ENCODE measurements at regions not wholly inside any gene's neighbourhood (a gene's known extent, or its start where the extent isn't known, plus 50 kb on each side); places are given as distances from the start of the nearest gene placed in this dataset.

DNA sequence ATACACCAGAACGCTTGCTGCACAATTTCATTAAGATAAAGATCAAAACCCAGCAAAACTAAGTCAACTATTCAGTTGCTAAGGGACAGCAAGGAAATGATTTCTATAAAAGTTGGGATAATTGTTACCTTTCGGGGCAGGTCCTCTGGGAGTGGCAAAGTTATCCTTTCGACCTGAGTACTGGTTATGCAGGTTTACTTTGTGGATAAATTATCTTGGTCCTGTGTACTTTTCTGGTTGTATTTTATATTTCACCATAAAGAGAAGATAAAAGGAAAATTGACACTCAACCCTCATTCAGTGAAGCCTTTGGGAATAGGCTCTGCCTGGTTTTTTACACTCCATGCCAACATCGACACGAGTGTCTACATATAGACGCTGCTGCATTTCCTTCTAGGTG, 146.5 kb downstream of the SYK start:
- DNase-seq (ENCODE audit: low read depth), result no peak

DNA sequence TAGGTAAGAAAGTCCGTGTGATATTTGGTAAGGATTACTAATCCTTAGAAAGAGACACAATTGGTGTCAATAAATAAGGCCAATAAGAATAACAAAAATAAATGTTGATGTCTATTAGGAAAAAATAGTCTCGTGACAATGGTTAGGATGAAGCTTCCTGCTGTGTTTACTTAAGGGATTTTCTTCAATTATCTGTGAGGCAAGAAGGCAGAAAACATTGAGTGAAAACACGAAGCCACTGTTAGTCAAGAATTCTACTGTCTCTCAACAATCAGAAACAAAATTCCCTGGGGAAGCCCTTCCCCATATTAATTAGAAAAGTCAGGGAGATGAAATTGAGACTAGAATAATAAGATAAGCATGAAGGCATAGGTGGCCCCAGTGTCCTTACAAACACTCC, 149.0 kb downstream of the SYK start:
- no peak for DNase-seq (ENCODE audit: low read depth)

GRCh38 chr9:90953200-90953599, 151.6 kb downstream of the SYK start:
- DNase-seq (ENCODE audit: low read depth), result no peak

DNA sequence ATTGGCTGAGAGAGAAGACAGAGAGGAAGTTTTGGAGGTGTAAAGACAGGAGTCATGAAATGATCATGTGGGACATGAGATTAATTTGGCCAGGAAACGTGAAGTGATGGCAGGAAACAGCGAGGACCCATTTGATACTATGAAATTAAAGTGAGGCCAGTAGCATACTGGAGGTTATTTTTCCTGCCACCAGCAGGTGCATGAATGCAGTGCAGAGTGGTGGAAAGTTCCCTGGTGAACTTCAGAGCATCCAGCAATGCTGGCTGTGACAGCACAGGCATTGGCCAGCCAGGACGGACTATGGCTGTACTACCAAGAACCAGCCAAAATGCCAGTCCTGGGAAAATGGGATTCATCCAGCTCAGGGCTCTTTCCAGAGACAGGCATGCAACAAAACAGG, 152.2 kb downstream of the SYK start:
- DNase-seq (ENCODE audit: low read depth), result no peak

DNA sequence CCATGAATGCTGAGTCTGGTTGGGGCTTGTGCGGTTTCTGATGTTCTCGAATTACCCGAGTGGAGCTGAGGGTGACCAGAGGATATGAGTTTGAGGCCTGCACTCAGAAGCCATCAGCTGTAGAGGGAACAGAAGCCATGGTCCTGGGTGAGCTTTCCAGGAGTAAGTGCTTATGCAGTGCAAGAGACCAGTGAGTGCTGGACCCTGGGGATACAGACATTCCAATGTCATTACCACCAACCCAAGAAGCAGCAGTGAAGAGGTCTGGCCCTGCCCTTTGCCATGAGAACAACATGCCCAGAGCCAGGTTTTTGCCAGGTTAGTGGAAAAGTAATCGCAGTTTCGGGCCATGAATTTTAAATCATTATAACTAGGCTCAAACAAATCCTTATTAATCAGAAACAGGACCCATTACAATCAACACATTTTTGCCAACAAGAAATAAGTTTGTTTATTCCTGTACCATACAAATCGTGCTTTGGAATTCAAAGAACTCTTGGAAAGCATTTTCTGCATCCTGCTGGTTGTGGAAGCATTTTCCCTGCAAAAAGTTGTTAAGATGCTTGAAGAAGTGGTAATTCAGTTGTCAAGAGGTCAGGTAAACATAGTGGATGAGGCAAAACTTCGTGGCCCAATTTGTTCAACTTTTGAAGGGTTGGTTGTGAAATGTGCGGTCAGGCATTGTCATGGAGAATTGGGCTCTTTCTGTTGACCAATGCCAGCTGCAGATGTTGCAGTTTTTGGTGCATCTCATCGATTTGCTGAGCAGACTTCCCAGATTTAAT, 154.6 kb downstream of the SYK start:
- peak; percentile 50 for DNase-seq (ENCODE audit: low read depth)

DNA sequence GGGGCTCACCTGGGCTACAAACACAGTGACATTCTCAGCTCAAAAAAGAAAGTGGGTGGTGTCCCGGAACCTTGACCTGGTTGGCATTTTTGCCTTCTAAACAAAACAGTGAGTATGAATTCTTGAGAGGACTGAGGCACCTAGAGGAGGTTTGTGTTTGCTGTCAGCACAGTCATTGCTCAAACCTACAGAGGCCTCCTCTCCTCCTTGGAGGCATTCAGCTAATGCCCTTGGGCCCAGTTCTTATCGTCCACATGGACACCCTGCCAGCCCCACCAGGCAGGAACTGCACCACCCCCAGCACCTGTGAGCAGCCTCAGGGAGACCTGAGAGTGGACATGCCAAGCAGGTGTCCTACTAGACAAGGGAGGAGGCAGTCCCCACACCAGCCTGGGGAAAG, 156.7 kb downstream of the SYK start:
- DNase-seq (ENCODE audit: low read depth), result no peak

DNA sequence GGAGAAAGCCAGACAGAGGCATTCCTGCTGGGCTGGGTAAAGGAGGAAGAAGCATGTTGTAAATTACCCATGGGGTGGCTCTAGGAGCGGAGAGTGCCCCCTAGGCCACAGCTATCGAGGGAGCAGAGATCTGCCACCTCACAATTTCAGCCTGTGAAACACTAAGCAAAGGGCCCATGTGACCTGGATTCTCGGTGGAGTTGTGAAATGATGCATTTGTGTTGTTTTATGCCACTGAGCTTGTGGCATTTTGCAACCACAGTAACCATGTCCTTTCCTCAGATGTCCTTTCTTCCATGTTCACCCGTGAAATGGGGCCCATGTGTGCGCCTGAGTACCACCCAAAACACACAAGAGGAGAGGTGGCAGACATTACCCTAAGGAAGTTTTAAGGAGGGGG, 159.3 kb downstream of the SYK start:
- no peak for DNase-seq (ENCODE audit: low read depth)

- DNase-seq (ENCODE audit: low read depth), result no peak
Measured at GRCh38 chr9:90961375-90961774, 159.8 kb downstream of the SYK start.

DNA sequence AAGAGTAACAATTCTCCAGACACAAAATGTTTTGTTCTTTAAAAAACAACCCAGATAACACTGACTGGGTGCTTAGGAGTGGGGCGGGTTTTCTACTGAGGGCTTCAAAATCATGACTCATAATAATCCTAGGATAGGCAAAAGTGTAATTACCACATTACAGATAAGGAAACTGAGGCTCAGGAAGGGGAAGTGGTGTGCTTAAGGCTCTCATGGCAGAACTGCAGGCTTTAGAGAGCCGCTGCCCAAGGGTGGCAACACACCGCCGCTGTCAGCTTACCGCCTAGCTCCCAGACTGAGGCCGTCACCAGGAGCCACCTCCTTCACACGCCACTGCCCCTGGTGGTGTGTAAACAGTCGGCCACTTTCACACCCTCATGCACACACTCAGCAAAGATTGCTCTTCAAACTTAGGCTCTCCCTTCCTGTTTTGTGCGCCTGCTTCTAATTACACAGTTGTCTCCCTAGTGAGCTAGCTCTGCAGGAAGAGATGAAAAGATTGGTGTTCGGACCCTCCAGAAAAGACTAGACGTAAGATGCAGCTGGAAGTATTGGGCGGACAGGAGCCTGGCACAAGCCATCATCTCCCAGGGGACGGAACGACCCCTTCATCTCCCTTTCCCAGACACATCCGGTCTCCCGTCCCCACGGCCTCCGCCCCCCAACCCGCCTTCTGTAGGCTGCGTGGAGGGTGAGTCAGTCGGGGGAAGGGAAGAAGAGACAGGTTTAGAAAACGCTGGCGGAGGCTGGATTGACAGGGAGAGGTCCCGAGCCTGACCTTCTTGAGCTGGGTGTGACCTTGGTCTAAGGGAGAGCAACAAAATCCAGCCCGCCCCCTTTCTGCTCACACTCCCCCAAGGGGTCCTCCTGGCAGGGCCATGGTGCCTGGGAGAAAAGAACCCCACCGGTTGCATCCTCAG, 162.7 kb downstream of the SYK start:
- DNase-seq (ENCODE audit: low read depth), result no peak

DNA sequence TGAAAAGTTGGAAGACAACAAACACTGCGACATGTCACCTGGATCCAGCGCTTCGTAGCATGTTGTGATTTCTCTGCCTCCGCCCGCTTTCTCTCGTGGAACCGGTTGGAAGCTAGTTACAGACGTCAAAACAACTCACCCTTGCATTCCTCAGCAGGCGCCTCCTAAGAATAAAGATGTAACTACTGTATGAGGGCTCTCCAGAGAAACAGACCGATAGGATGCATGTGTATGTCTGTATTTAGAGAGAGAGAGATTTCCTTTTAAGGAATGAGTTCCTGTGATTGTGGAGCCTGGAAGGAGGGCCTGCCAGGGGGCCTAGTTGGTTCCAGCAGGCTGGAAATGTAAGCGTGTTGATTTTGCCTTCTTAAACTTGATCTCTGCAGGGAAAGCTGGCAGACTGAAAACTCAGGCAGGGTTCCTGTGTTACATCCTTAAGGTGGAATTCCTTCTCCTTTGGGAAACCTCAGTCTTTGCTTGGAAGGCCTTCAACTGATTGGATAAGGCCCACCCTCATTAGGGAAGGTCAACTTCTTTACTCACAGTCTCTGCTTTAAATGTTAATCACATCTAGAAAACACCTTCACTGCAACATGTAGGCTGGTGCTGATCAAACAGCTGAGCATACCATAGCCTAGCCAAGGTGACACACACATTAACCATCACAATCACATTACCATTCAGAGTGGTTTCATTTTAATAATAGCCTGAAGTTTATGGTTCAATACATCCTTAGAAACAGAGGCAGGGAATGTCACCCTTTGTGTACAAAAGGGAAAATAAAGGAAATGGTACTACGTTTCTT, 163.8 kb downstream of the SYK start:
- DNase-seq (ENCODE audit: low read depth), result no peak

DNA sequence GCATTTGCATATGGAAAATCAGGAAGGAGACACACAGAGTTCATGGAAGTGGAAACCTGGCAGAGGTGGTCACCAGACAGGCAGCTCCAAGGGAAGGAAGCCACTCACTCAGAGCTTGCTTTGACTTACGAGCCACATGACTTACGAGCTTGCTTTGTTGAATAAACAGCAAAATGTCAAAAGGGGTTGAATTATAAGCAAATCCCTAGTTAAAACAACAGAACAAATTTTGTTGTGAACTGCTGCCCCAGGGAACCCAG, 164.3 kb downstream of the SYK start:
- DNase-seq (ENCODE audit: low read depth), result no peak

DNA sequence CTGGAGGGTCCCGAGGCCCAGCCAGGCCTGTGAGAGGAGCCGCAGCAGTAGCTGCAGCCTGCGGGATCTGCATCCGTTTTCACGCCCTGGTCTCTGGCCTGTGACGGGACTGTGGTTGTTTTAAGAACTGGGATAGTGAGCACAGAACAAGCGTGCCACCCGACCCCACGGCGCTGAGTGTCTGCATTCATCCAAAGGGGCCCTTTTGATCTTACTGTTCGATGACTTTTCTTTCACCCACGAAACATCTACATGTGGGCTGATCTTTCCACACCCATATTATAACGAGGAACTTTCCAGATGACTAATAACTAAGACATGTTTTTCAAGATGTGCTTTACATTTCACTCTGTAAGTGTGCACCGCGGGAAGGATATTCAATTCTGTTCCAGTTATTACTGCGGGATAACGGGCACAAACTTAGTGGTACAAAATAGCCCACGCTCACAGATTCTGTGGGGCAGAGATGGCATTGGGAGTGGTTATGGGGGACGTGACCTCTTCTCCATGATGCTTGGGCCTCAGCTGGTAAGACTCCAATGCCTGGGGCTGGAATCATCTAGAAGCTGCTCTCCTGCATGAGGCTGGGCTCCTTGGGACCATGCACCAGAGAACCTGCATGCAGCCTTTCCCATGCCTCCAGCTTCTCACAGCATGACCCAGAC, 165.0 kb downstream of the SYK start:
- DNase-seq (ENCODE audit: low read depth), result no peak

DNA sequence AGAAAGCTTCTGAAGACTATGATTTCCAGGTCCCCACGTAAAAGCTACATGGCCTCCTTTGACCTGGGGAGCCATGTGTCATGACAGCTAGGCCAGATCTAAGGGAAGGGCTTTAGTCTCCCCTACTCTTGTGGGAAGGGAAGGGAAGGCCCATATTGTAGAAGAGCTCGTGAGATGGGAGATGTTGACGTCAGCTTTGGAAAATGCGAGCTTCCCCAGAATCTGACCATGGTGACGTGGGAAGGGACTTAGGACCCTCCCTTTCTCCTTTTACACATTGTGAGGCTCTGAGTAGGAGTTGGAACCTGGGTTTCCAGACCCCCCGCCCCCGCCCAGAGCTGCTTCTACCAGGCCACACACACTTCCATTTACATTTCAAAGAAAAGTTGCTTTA, 165.5 kb downstream of the SYK start:
- no peak for DNase-seq (ENCODE audit: low read depth)

DNA sequence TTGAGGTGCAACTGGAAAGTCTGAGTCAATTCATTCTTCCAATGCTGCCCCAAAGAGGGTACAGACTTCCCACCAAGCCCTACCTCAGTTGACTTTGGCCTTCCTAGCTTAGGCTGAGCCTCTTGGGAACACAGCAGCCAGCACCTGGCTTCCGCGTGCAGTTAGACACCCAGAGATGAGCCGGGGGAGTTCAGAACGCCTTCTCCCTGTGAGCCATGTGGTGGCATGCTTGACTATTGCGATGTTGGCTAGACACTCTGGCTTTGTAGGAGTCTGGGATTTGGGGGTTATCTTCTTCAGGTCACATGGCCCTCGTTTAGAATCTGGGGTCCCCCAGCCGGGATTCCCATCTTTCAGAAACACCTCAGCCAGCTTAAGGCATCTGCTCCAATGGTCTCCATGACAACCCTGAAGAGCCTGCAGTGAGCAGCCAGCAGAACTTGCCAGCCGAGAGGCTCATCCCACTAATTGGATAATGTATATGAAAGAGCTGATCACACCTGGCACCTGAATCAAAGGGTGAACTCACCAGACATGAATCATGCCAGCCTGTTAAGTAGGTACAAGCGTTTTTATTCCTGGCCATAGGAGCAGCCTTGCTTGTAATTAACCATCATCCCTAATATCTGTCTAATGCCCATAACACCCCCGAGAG, 167.5 kb downstream of the SYK start:
- no peak for DNase-seq (ENCODE audit: low read depth)

DNA sequence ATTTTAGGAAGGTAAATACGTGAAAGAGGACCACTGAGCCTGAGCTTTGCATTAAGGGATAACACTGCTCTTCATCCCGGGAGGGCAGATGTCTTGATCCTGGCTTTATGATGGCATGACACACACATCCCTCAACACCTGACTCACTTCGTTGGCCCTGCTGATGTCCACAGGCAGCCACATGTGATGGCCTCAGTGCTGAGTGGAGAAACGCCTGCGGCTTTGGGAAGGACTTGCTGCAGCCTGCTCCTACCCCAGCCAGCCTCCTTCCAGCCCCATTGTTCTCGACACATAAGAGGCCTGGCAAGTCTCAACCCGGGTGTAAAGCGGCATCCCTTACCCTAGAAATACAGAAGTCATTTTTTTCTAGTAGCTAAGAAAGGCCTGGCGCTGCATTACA, 169.0 kb downstream of the SYK start:
- DNase-seq (ENCODE audit: low read depth), result no peak

GRCh38 chr9:90972057-90972456, 170.4 kb downstream of the SYK start:
- DNase-seq (ENCODE audit: low read depth), result no peak

DNA sequence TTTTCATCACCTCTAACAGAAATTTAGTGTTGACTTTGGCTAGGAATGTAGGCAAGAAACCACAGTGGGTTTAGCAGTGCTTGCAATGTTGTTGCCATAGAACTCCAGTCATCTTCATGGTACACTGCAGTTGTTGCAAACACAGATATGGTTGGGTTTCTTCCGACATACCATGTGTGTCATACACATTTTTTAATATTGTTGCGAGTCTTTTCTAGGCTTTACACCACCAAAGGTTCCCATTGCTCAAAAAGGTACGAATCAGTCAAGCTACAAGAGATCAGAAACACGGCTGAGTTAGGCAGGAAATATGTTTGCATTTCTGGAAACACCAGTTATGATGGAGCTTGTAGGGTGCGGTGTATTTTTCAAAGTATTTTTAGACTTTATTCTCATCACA, 172.4 kb downstream of the SYK start:
- DNase-seq (ENCODE audit: low read depth), result no peak

- DNase-seq (ENCODE audit: low read depth), result no peak
Measured at GRCh38 chr9:90974643-90975245, 173.1 kb downstream of the SYK start.

DNA sequence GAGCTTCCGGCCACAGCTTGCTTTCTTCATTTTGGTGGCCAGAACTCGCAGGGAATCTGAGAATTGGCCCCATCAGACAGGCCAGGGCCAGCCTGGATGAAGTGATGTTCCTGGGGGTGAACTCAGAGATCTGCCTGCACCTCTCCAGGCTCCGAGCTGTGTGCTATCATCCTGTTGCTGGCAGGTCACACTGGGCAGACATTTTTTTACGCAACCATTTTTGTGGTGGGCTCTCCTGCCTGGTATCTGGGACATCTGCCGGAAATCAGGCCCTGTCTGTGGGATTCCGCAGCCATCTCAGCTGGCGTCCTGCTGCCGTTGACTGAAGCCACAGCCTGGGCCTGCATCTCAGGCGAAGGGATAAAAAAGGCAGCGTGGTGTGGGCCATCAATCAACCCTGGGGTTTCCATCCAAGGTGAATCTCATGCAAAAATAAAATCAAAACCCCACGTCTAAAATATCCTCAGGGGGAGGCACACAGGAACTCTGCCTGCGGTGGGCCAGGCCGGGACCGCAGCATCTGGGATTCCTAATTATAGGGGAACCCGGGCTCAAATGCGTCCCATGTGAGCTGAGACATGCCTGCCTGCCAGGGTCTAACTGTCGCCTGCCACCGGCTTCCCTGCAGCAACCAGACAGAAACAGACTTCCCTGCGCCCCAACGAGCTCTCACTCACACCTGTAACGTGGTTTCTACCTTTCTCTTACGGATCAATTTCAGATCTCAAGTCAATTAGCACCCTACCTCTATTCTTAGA, 174.3 kb downstream of the SYK start:
- DNase-seq (ENCODE audit: low read depth), result no peak

DNA sequence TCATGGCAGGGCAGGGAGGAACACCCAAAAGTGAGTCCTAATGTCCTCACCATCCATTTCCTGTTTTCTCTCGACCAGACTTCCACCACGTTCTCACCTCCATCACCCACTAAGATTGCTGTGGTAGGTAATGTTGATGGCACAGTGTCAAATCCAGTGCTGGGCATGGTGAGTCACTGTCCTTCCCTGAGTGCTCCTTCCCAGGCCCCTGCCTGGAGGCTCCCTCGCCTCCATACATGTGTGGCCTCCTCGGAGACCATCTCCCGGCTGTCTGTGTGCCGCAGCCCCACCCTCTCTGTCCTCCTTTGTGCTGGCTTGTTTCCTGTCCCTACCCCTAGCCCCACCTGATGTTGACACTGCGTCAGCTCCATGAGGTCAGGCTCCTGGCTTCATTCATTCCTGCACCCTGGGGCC, 177.5 kb downstream of the SYK start:
- no peak for DNase-seq (ENCODE audit: low read depth)

DNA sequence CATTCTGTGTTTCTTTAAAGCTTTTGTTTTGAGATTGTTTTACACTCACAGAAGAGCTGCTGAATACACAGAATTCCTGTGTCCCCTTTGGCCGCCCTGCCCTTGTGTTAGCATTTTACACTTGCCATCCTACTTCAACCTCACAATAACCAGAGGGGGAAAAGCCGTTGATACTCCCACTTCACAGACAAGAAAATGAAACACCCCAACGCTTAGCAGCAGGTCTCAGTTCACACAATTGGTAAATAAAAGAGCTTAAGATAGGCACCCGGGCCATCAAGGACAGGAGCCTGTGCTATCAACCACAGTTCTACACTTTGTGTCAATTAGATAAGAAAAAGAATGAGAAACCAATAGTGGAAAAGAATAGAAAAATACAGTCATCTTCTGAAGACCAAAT, 178.0 kb downstream of the SYK start:
- DNase-seq (ENCODE audit: low read depth), result no peak
